H1 (cell line): ENCODE measurements at regions not wholly inside any gene's neighbourhood (a gene's known extent, or its start where the extent isn't known, plus 50 kb on each side); places are given as distances from the start of the nearest gene placed in this dataset.

Experiments
- BCL11A ChIP-seq, 2 experiments: IDR thresholded peaks; one replicate each; pipeline ENCODE4 v1.6.1; 2011; ENCODE audit warnings: low read depth in 2 of 2, low read length in 2 of 2, mild to moderate bottlenecking in 2 of 2
- CEBPB ChIP-seq: IDR thresholded peaks from 2 replicates; pipeline ENCODE4 v1.6.1; 2012; ENCODE audit warnings: low read depth, low read length
- E2F6 ChIP-seq: IDR thresholded peaks from 2 replicates; pipeline ENCODE4 v1.6.1; 2012; ENCODE audit warnings: inconsistent platforms
- MAFK ChIP-seq: IDR thresholded peaks from 2 replicates; pipeline ENCODE4 v1.6.1; 2012; ENCODE audit warnings: low read depth, mild to moderate bottlenecking, improper control_type of control experiment, low read length
- SP2 ChIP-seq: IDR thresholded peaks from 2 replicates; pipeline ENCODE4 v1.6.1; 2012; ENCODE audit warnings: mild to moderate bottlenecking, low read length, inconsistent platforms
- TEAD4 ChIP-seq: IDR thresholded peaks from 2 replicates; pipeline ENCODE4 v1.6.1; 2012; ENCODE audit warnings: low read depth, low read length, inconsistent platforms, mixed read lengths

GRCh38 chr21:17082843-17083483 is 429.9 kb upstream of the CXADR start (continued):
- TF ChIP-seq E2F6 (no peak), BCL11A (IDR thresholded peaks at IDR 0.05; ENCODE audit: low read depth in 2 of 2, low read length in 2 of 2) (no peak), MAFK (no peak), SP2 (no peak), TEAD4 (no peak), CEBPB (no peak)
